ENCODE measurements at regions not wholly inside any gene's neighbourhood (a gene's known extent, or its start where the extent isn't known, plus 50 kb on each side); places are given as distances from the start of the nearest gene placed in this dataset.

GRCh38 chr11:109798521-109798920 lies 294.7 kb upstream of the ZC3H12C start:
- TF ChIP-seq ZNF12 (CRISPR knock-in tag; IDR thresholded peaks at IDR 0.05) (no peak), TRIM24 (CRISPR knock-in tag; IDR thresholded peaks at IDR 0.05) (no peak), POLR2AphosphoS5 (IDR thresholded peaks at IDR 0.05; ENCODE audit: low read depth, low read length) (no peak), IRF2 (CRISPR knock-in tag; IDR thresholded peaks at IDR 0.05) (no peak), UBTF (CRISPR knock-in tag; IDR thresholded peaks at IDR 0.05) (no peak), ZNF7 (CRISPR knock-in tag; IDR thresholded peaks at IDR 0.05) (no peak), CTCF (CRISPR knock-in tag; IDR thresholded peaks at IDR 0.05) (no peak), EZH2 (conservative IDR thresholded peaks at IDR 0.05; ENCODE audit: low read depth, low read length) (no peak), HMGXB4 (CRISPR knock-in tag; IDR thresholded peaks at IDR 0.05; ENCODE audit: borderline replicate concordance in 1 of 2, low read depth in 1 of 2) (no peak), ZNF614 (CRISPR knock-in tag; IDR thresholded peaks at IDR 0.05; ENCODE audit: borderline replicate concordance) (no peak), ZNF280B (CRISPR knock-in tag; IDR thresholded peaks at IDR 0.05; ENCODE audit: borderline replicate concordance) (no peak), ARID5B (CRISPR knock-in tag; IDR thresholded peaks at IDR 0.05) (no peak)

Data from HepG2 (cell line).